H54 (cell line): ENCODE measurements at regions not wholly inside any gene's neighbourhood (a gene's known extent, or its start where the extent isn't known, plus 50 kb on each side); places are given as distances from the start of the nearest gene placed in this dataset.
"Not testable (repeated sequence)": the region's sequence is repeated elsewhere in the genome, so short reads cannot be mapped to it uniquely, and the experiment has no call there.

Source experiments
- DNase-seq: peaks from one replicate; pipeline ENCODE4 v3.0.0; 2011; ENCODE audit warnings: low spot score, mixed read lengths; ENCODE audit not compliant: insufficient read length
- FAIRE-seq: peaks from 3 replicates; lab custom pipeline; 2011; peaks lifted over from hg19 to GRCh38; lab: Jason Lieb, UNC
- POLR2A ChIP-seq: IDR thresholded peaks from 2 replicates; pipeline ENCODE4 v1.6.1; 2011; ENCODE audit warnings: low read depth, mild to moderate bottlenecking, low read length

- DNase-seq (peak; percentile 69), FAIRE-seq (peak; percentile 94)
- TF ChIP-seq POLR2A = peak; percentile 40; the same call in 1 of the 2 replicates
Measured at GRCh38 chr4:112817933-112818593, 181.1 kb downstream of the LARP7 start.

- DNase-seq (no peak), FAIRE-seq (no peak)
Measured at GRCh38 chr4:112818594-112818965, 181.6 kb downstream of the LARP7 start.

DNA sequence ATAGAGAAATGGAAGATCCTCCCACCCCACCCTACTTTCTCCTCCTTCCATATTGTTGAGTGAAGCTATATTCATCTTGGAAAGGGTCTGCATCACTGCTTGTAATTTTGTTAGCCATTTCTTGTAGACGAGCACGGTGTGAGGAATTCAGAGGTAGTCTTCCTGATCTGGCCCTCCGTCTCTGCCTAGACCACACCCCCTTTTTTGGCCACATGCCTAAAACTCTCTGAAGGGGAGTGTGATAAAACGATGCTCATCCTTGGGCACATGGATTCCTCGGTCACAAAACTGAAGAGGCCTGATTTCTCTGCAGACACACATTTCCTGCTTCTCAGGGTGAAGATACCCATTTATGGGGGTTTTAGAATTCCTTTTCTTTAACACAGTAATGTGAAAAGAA lies 182.8 kb downstream of the LARP7 start:
- TF ChIP-seq POLR2A = no peak
- DNase-seq (no peak), FAIRE-seq (no peak)

More at GRCh38 chr4:112818594-112818965, 181.6 kb downstream of the LARP7 start:
- TF ChIP-seq POLR2A = no peak

DNA sequence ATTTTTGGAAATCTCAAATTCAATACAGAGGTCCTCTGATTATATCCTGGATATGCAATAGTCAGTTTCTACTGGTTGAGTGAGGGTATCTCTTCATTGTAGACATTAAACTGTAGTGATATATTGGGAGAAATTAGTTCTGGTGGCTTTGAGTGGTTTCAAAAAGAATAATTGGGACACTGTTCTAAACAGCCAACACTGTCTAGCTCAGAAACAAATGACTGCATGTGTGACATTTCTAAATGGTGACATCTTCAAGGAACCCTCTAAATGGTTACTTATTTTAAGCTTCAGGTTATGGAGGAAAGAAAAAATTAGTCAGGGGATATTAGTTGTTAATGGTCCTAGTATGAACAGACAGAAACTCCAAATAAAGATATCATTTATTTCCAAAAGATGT lies 186.2 kb downstream of the LARP7 start:
- no peak for FAIRE-seq
- TF ChIP-seq POLR2A = no peak

GRCh38 chr4:112823606-112824005 lies 186.7 kb downstream of the LARP7 start:
- no peak for TF ChIP-seq POLR2A
- FAIRE-seq = no peak
- DNase-seq = no peak

More for the DNA sequence above, 186.2 kb downstream of the LARP7 start:
- DNase-seq = no peak

DNA sequence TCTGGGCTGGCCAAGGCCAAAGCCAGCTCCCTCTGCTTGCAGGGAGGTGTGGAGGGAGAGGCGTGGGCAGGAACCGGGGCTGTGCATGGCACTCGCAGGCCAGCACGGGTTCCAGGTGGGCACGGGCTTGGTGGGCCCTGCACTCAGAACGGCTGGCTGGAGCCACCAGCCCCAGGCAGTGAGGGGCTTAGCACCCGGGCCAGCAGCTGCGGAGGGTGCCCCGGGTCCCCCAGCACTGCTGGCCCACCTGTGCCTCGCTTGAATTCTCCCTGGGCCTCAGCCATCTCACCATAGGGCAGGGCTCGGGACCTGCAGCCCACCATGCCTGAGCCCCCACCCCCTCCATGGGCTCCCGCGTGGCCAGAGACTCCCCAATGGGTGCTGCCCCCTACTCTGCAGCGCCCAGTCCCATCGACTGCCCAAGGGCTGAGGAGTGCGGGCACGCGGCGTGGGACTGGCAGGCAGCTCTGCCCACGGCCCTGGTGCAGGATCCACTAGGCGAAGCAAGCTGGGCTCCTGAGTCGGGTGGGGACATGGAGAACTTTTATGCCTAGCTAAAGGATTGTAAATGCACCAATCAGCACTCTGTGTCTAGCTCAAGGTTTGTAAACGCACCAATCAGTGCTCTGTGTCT lies 193.9 kb downstream of the LARP7 start:
- no peak for DNase-seq
- TF ChIP-seq POLR2A = no peak
- FAIRE-seq = no peak

GRCh38 chr4:112832493-112832892 lies 195.6 kb downstream of the LARP7 start:
- no peak for TF ChIP-seq POLR2A
- DNase-seq (no peak), FAIRE-seq (no peak)

DNA sequence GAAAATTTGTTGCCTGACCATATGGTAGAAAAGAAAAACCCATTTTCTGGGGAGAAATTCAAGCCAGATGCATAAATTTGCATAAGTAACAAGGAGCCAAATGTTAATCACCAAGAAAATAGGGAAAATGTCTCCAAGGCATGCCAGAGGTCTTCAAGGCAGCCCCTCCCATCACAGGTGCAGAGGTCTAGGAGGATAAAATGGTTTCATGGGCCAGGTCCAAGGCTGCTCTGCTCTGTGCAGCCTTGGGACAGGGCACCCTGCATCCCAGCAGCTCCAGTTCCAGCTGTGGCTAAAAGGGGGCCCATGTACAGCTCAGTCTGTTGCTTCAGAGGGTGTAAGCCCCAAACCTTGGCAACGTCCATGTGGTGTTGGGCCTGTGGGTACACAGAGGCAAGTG lies 200.0 kb downstream of the LARP7 start:
- no peak for FAIRE-seq

DNA sequence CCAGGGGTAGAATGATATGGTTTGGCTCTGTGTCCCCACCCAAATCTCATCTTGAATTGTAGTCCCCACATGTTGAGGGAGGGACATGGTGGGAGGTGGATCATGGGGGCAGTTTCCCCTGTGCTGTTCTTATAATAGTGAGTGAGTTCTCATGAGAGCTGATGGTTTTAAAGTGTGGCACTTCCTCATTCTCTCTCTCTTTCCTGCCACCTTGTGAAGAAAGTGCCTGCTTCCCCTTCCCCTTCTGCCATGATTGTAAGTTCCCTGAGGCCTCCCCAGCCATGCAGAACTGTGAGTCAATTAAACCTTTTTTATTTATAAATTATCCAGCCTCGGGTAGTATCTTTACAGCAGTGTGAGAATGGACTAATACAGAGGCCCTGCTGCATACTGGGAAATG lies 201.1 kb downstream of the LARP7 start:
- not testable (repeated sequence) for FAIRE-seq, DNase-seq

More for the DNA sequence above, 200.0 kb downstream of the LARP7 start:
- no peak for DNase-seq
- no peak for TF ChIP-seq POLR2A

DNA sequence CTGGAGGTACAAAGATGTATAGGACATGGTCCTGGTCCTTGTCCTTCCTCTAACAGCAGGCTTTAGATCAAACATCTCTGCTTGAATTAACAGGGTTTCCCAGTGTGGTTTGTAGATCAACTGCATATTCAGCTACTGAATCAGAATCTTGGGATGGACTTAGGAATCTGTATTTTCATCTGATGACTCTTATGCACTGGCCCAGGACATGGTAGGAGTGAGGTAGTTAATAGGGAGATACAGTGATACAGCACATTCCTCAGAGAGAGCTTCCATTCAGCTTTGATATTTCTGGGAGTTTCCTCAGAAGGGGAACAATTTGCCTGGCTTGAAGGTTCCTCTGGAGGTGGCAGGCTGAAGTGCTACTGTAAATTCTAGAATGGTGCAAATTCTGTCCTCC lies 203.1 kb downstream of the LARP7 start:
- peak; percentile 27 for FAIRE-seq
- peak; percentile 19 for DNase-seq
- TF ChIP-seq POLR2A = no peak

DNA sequence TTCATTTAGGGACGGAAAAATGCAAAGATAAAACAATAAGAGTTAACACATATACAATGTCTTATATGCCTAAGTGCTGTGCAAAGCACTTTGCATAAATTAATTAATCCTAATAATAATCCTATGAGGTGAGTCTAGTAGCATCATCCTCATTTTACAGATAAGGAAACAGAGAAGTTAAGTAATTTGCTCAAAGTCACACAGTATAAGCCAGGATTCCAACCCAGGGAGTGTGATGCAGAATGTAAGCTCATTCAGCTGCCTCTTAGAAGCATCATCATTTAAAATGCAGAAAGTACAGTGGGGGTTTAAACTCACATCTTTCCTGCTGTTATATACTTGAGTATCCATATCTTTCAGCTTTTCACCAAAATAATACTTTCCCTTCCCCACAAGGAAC lies 203.7 kb downstream of the LARP7 start:
- DNase-seq (no peak), FAIRE-seq (no peak)
- TF ChIP-seq POLR2A = no peak

DNA sequence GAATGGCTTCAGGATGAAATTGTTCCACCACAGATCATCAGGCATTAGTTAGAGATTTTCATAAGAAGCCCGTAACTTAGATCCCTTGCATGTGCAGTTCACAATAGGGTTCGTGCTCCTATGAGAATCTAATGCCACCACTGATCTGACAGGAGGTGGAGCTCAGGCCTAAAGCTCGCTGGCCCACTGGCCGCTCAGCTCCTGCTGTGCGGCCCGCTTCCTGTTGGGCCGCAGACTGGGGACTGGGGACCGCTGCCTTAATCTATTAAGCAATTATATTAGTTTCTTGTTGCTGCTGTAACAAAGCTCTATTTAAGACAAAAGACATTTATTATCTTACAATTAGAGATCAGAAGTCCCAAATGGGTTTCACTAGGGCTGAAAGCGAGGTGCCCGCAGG lies 205.6 kb downstream of the LARP7 start:
- FAIRE-seq (no peak), DNase-seq (no peak)
- TF ChIP-seq POLR2A = no peak

GRCh38 chr4:112845386-112845785 lies 204.1 kb upstream of the ANK2 start:
- TF ChIP-seq POLR2A = no peak
- no peak for FAIRE-seq
- DNase-seq = no peak

DNA sequence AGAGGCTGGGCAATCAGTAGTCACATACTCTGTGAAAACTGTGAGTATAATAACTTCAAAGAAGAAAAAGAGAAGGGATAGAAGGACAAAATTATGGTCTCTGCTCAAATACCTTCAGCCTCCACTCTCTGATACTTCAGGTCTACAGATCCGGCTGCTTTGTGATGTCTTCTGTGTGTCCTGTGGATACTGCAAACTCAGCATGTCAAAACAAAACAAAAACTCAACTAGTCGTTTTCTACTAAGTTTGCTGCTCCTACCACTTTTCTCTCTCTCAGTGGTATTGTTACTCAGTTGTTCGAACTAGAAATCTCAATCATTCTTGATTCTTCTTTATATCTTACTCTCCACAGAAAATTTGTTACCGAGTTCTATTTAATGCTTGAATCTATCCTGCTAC lies 202.4 kb upstream of the ANK2 start:
- DNase-seq (no peak), FAIRE-seq (no peak)
- no peak for TF ChIP-seq POLR2A

GRCh38 chr4:112847781-112848180 lies 201.7 kb upstream of the ANK2 start:
- no peak for TF ChIP-seq POLR2A
- DNase-seq = no peak
- FAIRE-seq = no peak
